HCT116 (cell line): ENCODE measurements at regions not wholly inside any gene's neighbourhood (a gene's known extent, or its start where the extent isn't known, plus 50 kb on each side); places are given as distances from the start of the nearest gene placed in this dataset.

Source experiments
- ATAC-seq: fragments of 200-7000 bp; cut with Tn5 transposase; 2 replicates; pipeline ENCODE4 v1.9.1; 2020; ENCODE audit warnings: mild to moderate bottlenecking, moderate library complexity
- BruUV-seq: library from RNA; stranded (reverse); fragments of 400-500 nt; replicated peaks from 2 replicates; lab custom pipeline; 2021; lab: Mats Ljungman, UMichigan
- CTCF ChIA-PET: fragments of 300-600 bp; sonication (Branson Sonifier 250); formaldehyde crosslinking; loops from one replicate; lab custom pipeline; 2021; ENCODE audit warnings: antibody characterized with exemption; lab: Charles Lee
- POLR2A ChIA-PET: fragments of 300-600, 350-600 bp; sonication (Branson Sonifier 250); formaldehyde crosslinking; loops from one replicate; lab custom pipeline; 2021; ENCODE audit warnings: antibody characterized with exemption; lab: Charles Lee
- RAD21 ChIA-PET, 2 experiments: fragments of 300-600 bp; sonication (Branson Sonifier 250); formaldehyde crosslinking; loops; one replicate each; lab custom pipeline; 2023; ENCODE audit warnings: low total read pairs in 2 of 2; ENCODE audit not compliant: uncharacterized antibody in 2 of 2, unreplicated experiment in 2 of 2, low non-redundant PET in 1 of 2; lab: Charles Lee
- DNase-seq: peaks from one replicate; pipeline ENCODE4 v3.0.0-alpha.2; 2010; ENCODE audit warnings: low read depth, low spot score
- H2AFZ ChIP-seq: fragments of 200-600 bp; shearing (Covaris generic), sonication (generic); 2 replicates; pipeline ENCODE4 v1.6.1; 2017; ENCODE audit warnings: low read depth, mixed run types, mixed read lengths, antibody characterized with exemption, low read length; ENCODE audit not compliant: poor library complexity, severe bottlenecking
- H3K27ac ChIP-seq: 2 replicates; pipeline ENCODE4 v1.5.1; 2012; ENCODE audit warnings: low read depth, low read length
- H3K27me3 ChIP-seq: fragments of 200-600 bp; sonication (generic); 2 replicates; pipeline ENCODE4 v1.6.1; 2016; ENCODE audit warnings: mixed run types, low read length, mixed read lengths; ENCODE audit not compliant: insufficient read depth
- H3K36me3 ChIP-seq, 2 experiments: fragments of 200-500 bp in 1 of 2; fragments of 200-600 bp in 1 of 2; sonication (Bioruptor generic) in 1 of 2; sonication (generic) in 1 of 2; 2 replicates each; pipeline versions ENCODE4 v1.5.1 to v1.6.1; 2014 to 2016; ENCODE audit warnings: low read length in 2 of 2, inconsistent platforms in 1 of 2, mixed read lengths in 1 of 2, mixed run types in 1 of 2; ENCODE audit not compliant: insufficient read depth in 2 of 2, control insufficient read depth in 1 of 2
- H3K4me1 ChIP-seq, 2 experiments: fragments of 200-600 bp in 1 of 2; sonication (generic) in 1 of 2; 2 replicates each; pipeline versions ENCODE4 v1.5.1 to v1.6.1; 2012 to 2017; ENCODE audit warnings: low read length in 2 of 2, inconsistent platforms in 1 of 2, mild to moderate bottlenecking in 1 of 2, mixed read lengths in 1 of 2, mixed run types in 1 of 2, moderate library complexity in 1 of 2; ENCODE audit not compliant: insufficient read depth in 2 of 2, control insufficient read depth in 1 of 2
- H3K4me2 ChIP-seq: fragments of 200-600 bp; sonication (generic); 2 replicates; pipeline ENCODE4 v1.6.1; 2017; ENCODE audit warnings: mixed run types, low read length, mixed read lengths
- H3K4me3 ChIP-seq, 2 experiments: fragments of 200-600 bp in 1 of 2; sonication (generic) in 1 of 2; replicated peaks in 1 of 2; 2 replicates each; pipeline ENCODE4 v1.5.1; 2011 to 2016; ENCODE audit warnings: low read length in 2 of 2, control low read depth in 1 of 2, low read depth in 1 of 2, mild to moderate bottlenecking in 1 of 2, mixed read lengths in 1 of 2, mixed run types in 1 of 2
- H3K79me2 ChIP-seq: fragments of 200-600 bp; sonication (generic); 2 replicates; pipeline ENCODE4 v1.6.1; 2017; ENCODE audit warnings: mild to moderate bottlenecking, mixed run types, low read length, moderate library complexity, mixed read lengths; ENCODE audit not compliant: insufficient read depth
- H3K9ac ChIP-seq: fragments of 200-600 bp; sonication (generic); 2 replicates; pipeline ENCODE4 v1.6.1; 2016; ENCODE audit warnings: low read length, mixed read lengths
- H3K9me2 ChIP-seq: fragments of 200-600 bp; sonication (generic), shearing (Covaris generic); 2 replicates; pipeline ENCODE4 v1.6.1; 2017; ENCODE audit warnings: mixed run types, mild to moderate bottlenecking, moderate library complexity; ENCODE audit not compliant: insufficient read depth
- H3K9me3 ChIP-seq, 2 experiments: fragments of 200-500 bp in 1 of 2; fragments of 200-600 bp in 1 of 2; sonication (Bioruptor generic) in 1 of 2; sonication (generic) in 1 of 2; 2 replicates each; pipeline ENCODE4 v1.6.1; 2014 to 2017; ENCODE audit warnings: low read length in 2 of 2, mixed read lengths in 2 of 2, inconsistent platforms in 1 of 2, low read depth in 1 of 2, mild to moderate bottlenecking in 1 of 2, mixed run types in 1 of 2, moderate library complexity in 1 of 2; ENCODE audit not compliant: control insufficient read depth in 1 of 2, insufficient read depth in 1 of 2
- H4K20me1 ChIP-seq: fragments of 200-600 bp; sonication (generic), shearing (Covaris generic); 2 replicates; pipeline ENCODE4 v1.6.1; 2017; ENCODE audit warnings: mixed run types, mild to moderate bottlenecking, moderate library complexity; ENCODE audit not compliant: insufficient read depth
- CEBPB ChIP-seq: IDR thresholded peaks from 2 replicates; pipeline ENCODE4 v1.6.1; 2012; ENCODE audit warnings: low read depth
- EZH2phosphoT487 ChIP-seq: fragments of 200-600 bp; IDR thresholded peaks from 2 replicates; pipeline ENCODE4 v1.6.1; 2018; ENCODE audit warnings: antibody characterized with exemption, borderline replicate concordance
- intact Hi-C: fragments of 100-400 bp; cut with micrococcal nuclease; formaldehyde crosslinking; loops from 2 replicates; pipeline ENCODE4 v1.10.0; 2022
- TF ChIP-seq, protein P1 (sequence below), 3 experiments: fragments of 200-600 bp in 1 of 3; sonication (generic) in 1 of 3; IDR thresholded peaks in 2 of 3; conservative IDR thresholded peaks in 1 of 3; 2 replicates each; pipeline ENCODE4 v1.5.1; 2012 to 2017; ENCODE audit warnings: low read depth in 2 of 3, low read length in 2 of 3, antibody characterized with exemption in 1 of 3, borderline replicate concordance in 1 of 3, control low read depth in 1 of 3, mild to moderate bottlenecking in 1 of 3, mixed read lengths in 1 of 3, mixed run types in 1 of 3, moderate library complexity in 1 of 3; ENCODE audit not compliant: insufficient read depth in 1 of 3
- TF ChIP-seq, protein P2 (sequence below): IDR thresholded peaks from 2 replicates; pipeline ENCODE4 v1.6.1; 2012

DNA sequence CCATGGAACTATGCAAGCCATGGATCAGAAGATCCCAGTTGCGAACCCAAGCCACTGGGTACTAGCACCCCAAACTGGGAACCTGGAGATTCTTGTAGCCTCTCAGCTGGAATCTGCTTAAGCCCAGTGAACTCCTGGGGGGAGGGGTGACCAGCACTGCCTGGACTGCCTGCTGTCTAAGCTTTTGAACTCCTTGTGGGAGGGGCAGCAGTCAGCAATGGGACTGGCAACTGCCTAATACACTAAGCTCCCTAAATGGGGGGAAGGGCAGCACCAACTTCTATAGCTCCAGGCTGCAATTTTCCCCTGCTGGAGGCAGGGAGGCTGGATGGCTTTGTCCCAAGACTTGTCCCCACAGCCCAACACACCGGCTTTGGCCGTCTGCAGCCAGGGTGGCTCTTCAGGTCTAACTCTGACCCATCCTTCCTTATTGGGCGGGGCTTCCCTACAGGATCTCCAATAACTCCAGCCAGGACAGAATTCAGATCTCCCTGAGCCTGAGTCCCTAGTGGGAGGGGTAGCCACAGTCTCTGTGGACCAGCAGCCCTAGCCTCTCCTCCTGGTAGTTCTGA, 485.1 kb downstream of the SOX5 start (continued):
- TF ChIP-seq, protein P1, sequence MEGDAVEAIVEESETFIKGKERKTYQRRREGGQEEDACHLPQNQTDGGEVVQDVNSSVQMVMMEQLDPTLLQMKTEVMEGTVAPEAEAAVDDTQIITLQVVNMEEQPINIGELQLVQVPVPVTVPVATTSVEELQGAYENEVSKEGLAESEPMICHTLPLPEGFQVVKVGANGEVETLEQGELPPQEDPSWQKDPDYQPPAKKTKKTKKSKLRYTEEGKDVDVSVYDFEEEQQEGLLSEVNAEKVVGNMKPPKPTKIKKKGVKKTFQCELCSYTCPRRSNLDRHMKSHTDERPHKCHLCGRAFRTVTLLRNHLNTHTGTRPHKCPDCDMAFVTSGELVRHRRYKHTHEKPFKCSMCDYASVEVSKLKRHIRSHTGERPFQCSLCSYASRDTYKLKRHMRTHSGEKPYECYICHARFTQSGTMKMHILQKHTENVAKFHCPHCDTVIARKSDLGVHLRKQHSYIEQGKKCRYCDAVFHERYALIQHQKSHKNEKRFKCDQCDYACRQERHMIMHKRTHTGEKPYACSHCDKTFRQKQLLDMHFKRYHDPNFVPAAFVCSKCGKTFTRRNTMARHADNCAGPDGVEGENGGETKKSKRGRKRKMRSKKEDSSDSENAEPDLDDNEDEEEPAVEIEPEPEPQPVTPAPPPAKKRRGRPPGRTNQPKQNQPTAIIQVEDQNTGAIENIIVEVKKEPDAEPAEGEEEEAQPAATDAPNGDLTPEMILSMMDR (IDR thresholded peaks at IDR 0.05 in 2 of 3, conservative IDR thresholded peaks at IDR 0.05 in 1 of 3; ENCODE audit: borderline replicate concordance in 1 of 3, insufficient read depth in 1 of 3, low read depth in 2 of 3, low read length in 2 of 3), result no peak
- no peak for TF ChIP-seq CEBPB
- TF ChIP-seq, protein P2, sequence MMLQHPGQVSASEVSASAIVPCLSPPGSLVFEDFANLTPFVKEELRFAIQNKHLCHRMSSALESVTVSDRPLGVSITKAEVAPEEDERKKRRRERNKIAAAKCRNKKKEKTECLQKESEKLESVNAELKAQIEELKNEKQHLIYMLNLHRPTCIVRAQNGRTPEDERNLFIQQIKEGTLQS, result no peak

DNA sequence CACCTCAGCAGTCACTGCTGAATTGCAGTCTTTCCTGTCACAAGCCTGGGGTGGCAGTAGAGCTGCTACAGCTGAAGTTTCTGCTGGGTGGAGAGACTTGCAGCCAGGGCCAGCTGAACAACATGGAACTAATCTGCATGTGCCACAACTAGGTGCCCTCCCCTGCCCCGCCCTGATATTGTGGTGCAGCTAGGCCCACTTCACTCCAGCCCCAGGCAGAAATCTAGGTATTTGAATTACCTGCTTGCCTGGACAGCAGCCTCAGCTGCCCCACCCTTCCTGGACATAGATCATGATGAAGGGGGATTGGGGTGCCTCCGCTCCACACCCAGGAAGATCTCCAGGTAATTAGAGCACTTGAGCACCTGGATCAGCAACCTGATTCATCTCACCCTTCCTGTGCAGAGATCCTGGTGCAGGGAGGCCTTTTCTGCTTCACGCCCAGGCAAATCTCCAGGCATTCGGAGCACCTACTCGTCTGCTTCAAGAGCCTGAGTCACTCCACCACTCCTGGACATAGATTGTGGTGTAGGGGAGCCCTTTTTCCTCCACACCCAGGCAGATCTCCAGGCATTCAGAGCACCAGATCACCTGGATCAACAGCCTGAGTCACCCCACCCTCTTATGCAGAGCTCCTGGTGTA, 477.0 kb downstream of the SOX5 start:
- peaks cover 9 to 29% of the 10 kb centered on the region in 2 experiments; a peak in 2 of 4 replicates for H3K9me3 ChIP-seq
- no peak overlapping the region for H3K4me2 ChIP-seq
- RAD21 ChIA-PET, result no interaction called here
- H3K9ac ChIP-seq, result no peak overlapping the region
- no peak for TF ChIP-seq EZH2phosphoT487
- TF ChIP-seq, all 23 proteins: peak for 0
- POLR2A ChIA-PET, result no interaction called here
- ATAC-seq (no peak), DNase-seq (no peak)
- Histone ChIP-seq H3K79me2 (no peaks in the 10 kb centered on the region), H3K9me2 (no peaks in the 10 kb centered on the region), H3K4me1 (no peaks in the 10 kb centered on the region), H3K36me3 (no peaks in the 10 kb centered on the region), H3K27me3 (no peaks in the 10 kb centered on the region), H3K4me3 (no peak overlapping the region), H2AFZ (no peak overlapping the region), H3K27ac (no peak overlapping the region), H4K20me1 (no peaks in the 10 kb centered on the region)
- CTCF ChIA-PET, result no interaction called here
- intact Hi-C loops, result no loop called here
- BruUV-seq, result no TSS peak
